Hepatocyte (in vitro differentiated cells): ENCODE measurements at regions not wholly inside any gene's neighbourhood (a gene's known extent, or its start where the extent isn't known, plus 50 kb on each side); places are given as distances from the start of the nearest gene placed in this dataset.
"Not testable (repeated sequence)": the region's sequence is repeated elsewhere in the genome, so short reads cannot be mapped to it uniquely, and the experiment has no call there.

Experiments
- DNase-seq: peaks from one replicate; pipeline ENCODE4 v3.0.0-alpha.2; 2016; ENCODE audit warnings: low spot score
- H2AFZ ChIP-seq: fragments of 200-600 bp; sonication (generic); 2 replicates; pipeline ENCODE4 v1.6.0; 2016; ENCODE audit warnings: antibody characterized with exemption, mild to moderate bottlenecking
- H3K27ac ChIP-seq: fragments of 200-600 bp; sonication (generic); 2 replicates; pipeline ENCODE4 v1.5.1; 2016; ENCODE audit warnings: mild to moderate bottlenecking
- H3K27me3 ChIP-seq: fragments of 200-600 bp; sonication (generic); 2 replicates; pipeline ENCODE4 v1.6.1; 2016
- H3K36me3 ChIP-seq: fragments of 200-600 bp; sonication (generic); replicated peaks from 2 replicates; pipeline ENCODE4 v1.5.1; 2016; ENCODE audit warnings: low read depth; ENCODE audit not compliant: insufficient read depth
- H3K4me1 ChIP-seq: fragments of 200-600 bp; sonication (generic); 2 replicates; pipeline ENCODE4 v1.5.1; 2016; ENCODE audit warnings: mild to moderate bottlenecking, moderate library complexity; ENCODE audit not compliant: insufficient read depth
- H3K4me2 ChIP-seq: fragments of 200-600 bp; sonication (generic); 2 replicates; pipeline ENCODE4 v1.6.0; 2016
- H3K4me3 ChIP-seq: fragments of 200-600 bp; sonication (generic); 2 replicates; pipeline ENCODE4 v1.5.1; 2016; ENCODE audit warnings: mild to moderate bottlenecking
- H3K79me2 ChIP-seq: fragments of 200-600 bp; sonication (generic); 2 replicates; pipeline ENCODE4 v1.6.0; 2017; ENCODE audit warnings: mild to moderate bottlenecking
- H3K9me2 ChIP-seq: fragments of 200-600 bp; sonication (generic); replicated peaks from 2 replicates; pipeline ENCODE4 v1.6.0; 2017; ENCODE audit warnings: mild to moderate bottlenecking; ENCODE audit not compliant: insufficient read depth
- H3K9me3 ChIP-seq: fragments of 200-600 bp; sonication (generic); 2 replicates; pipeline ENCODE4 v1.5.1; 2016; ENCODE audit warnings: low read depth, mild to moderate bottlenecking
- H4K20me1 ChIP-seq: fragments of 200-600 bp; sonication (generic); 2 replicates; pipeline ENCODE4 v1.6.0; 2016; ENCODE audit warnings: mild to moderate bottlenecking; ENCODE audit not compliant: insufficient read depth, poor library complexity, severe bottlenecking
- CTCF ChIP-seq: fragments of 200-600 bp; sonication (generic); IDR thresholded peaks from 2 replicates; pipeline ENCODE4 v1.5.1; 2016; ENCODE audit warnings: antibody characterized with exemption, mild to moderate bottlenecking; ENCODE audit not compliant: poor library complexity
- EZH2 ChIP-seq: fragments of 200-600 bp; sonication (generic); IDR thresholded peaks from 2 replicates; pipeline ENCODE4 v1.6.1; 2016; ENCODE audit warnings: antibody characterized with exemption, mild to moderate bottlenecking, borderline replicate concordance
- EZH2phosphoT487 ChIP-seq: fragments of 200-600 bp; sonication (generic); IDR thresholded peaks from one replicate; pipeline ENCODE4 v1.6.1; 2018; ENCODE audit warnings: antibody characterized with exemption, mild to moderate bottlenecking, low read depth, moderate library complexity; ENCODE audit not compliant: unreplicated experiment, severe bottlenecking
- WGBS: methylation state at CpG from one replicate; pipeline ENCODE4 v1.1.6; 2016; ENCODE audit warnings: low lambda C conversion rate; ENCODE audit errors: missing lambda C conversion rate; 5-methylcytosine and 5-hydroxymethylcytosine counted together

- no peaks in the 10 kb centered on the region for H3K9me3 ChIP-seq
- H3K9me2 ChIP-seq = no peaks in the 10 kb centered on the region
- no peak for DNase-seq
- TF ChIP-seq EZH2phosphoT487 (no peak), CTCF (no peak), EZH2 (no peak)
- H3K4me1 ChIP-seq = no peaks in the 10 kb centered on the region
- peaks cover 3% of the 10 kb centered on the region for H3K36me3 ChIP-seq
- no peak overlapping the region for H3K27ac ChIP-seq
- 81% methylated on average over 3 of the region's 3 CpGs for WGBS
- H3K79me2 ChIP-seq = no peaks in the 10 kb centered on the region
- H3K4me2 ChIP-seq = no peak overlapping the region
- H3K4me3 ChIP-seq = no peak overlapping the region
- H3K27me3 ChIP-seq = no peaks in the 10 kb centered on the region
- H4K20me1 ChIP-seq = no peaks in the 10 kb centered on the region
- H2AFZ ChIP-seq = no peak overlapping the region
These were observed 119.9 kb upstream of the PREP start for GRCh38 chr6:105522626-105523322.

- H3K4me2 ChIP-seq = no peak overlapping the region
- WGBS = 82% methylated on average over 3 of the region's 3 CpGs
These were observed 117.1 kb upstream of the PREP start for GRCh38 chr6:105519954-105520353.

GRCh38 chr6:105518993-105519392, 116.1 kb upstream of the PREP start:
- not testable (repeated sequence) for H3K27ac ChIP-seq, H3K4me2 ChIP-seq, H3K27me3 ChIP-seq, H4K20me1 ChIP-seq, H3K9me2 ChIP-seq, DNase-seq, H3K36me3 ChIP-seq, H3K9me3 ChIP-seq, H2AFZ ChIP-seq, H3K4me3 ChIP-seq, H3K4me1 ChIP-seq, H3K79me2 ChIP-seq
- 91% methylated on average over 4 of the region's 4 CpGs for WGBS

More at GRCh38 chr6:105519954-105520353, 117.1 kb upstream of the PREP start:
- H3K79me2 ChIP-seq = no peaks in the 10 kb centered on the region
- no peak overlapping the region for H2AFZ ChIP-seq
- H3K27ac ChIP-seq = no peak overlapping the region
- H3K36me3 ChIP-seq = peaks cover 3% of the 10 kb centered on the region
- H4K20me1 ChIP-seq = no peaks in the 10 kb centered on the region
- no peaks in the 10 kb centered on the region for H3K9me3 ChIP-seq
- H3K4me3 ChIP-seq = no peak overlapping the region
- no peaks in the 10 kb centered on the region for H3K4me1 ChIP-seq
- DNase-seq = no peak
- H3K9me2 ChIP-seq = no peaks in the 10 kb centered on the region
- no peaks in the 10 kb centered on the region for H3K27me3 ChIP-seq
- TF ChIP-seq EZH2 (no peak), EZH2phosphoT487 (no peak), CTCF (no peak)

GRCh38 chr6:105515054-105515453, 112.2 kb upstream of the PREP start:
- Histone ChIP-seq H3K27me3 (no peaks in the 10 kb centered on the region), H3K4me2 (no peak overlapping the region), H3K4me1 (no peaks in the 10 kb centered on the region), H3K27ac (no peak overlapping the region), H3K36me3 (no peaks in the 10 kb centered on the region), H4K20me1 (no peaks in the 10 kb centered on the region), H2AFZ (no peak overlapping the region), H3K79me2 (no peaks in the 10 kb centered on the region), H3K9me2 (no peaks in the 10 kb centered on the region), H3K4me3 (no peak overlapping the region), H3K9me3 (no peaks in the 10 kb centered on the region)
- WGBS = 77% methylated on average over 6 of the region's 6 CpGs
- no peak for DNase-seq
- TF ChIP-seq EZH2 (no peak), CTCF (no peak), EZH2phosphoT487 (no peak)
